ENCODE measurements at regions not wholly inside any gene's neighbourhood (a gene's known extent, or its start where the extent isn't known, plus 50 kb on each side); places are given as distances from the start of the nearest gene placed in this dataset.

- TF ChIP-seq, protein P1, sequence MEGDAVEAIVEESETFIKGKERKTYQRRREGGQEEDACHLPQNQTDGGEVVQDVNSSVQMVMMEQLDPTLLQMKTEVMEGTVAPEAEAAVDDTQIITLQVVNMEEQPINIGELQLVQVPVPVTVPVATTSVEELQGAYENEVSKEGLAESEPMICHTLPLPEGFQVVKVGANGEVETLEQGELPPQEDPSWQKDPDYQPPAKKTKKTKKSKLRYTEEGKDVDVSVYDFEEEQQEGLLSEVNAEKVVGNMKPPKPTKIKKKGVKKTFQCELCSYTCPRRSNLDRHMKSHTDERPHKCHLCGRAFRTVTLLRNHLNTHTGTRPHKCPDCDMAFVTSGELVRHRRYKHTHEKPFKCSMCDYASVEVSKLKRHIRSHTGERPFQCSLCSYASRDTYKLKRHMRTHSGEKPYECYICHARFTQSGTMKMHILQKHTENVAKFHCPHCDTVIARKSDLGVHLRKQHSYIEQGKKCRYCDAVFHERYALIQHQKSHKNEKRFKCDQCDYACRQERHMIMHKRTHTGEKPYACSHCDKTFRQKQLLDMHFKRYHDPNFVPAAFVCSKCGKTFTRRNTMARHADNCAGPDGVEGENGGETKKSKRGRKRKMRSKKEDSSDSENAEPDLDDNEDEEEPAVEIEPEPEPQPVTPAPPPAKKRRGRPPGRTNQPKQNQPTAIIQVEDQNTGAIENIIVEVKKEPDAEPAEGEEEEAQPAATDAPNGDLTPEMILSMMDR (IDR thresholded peaks at IDR 0.05): no peak
- no peak for TF ChIP-seq POLR2A (IDR thresholded peaks at IDR 0.05)
Measured at GRCh38 chr7:85535974-85536729, 349.3 kb upstream of the SEMA3D start.

All from lower leg skin (tissue), 3 donors.